ENCODE measurements at regions not wholly inside any gene's neighbourhood (a gene's known extent, or its start where the extent isn't known, plus 50 kb on each side); places are given as distances from the start of the nearest gene placed in this dataset.

DNA sequence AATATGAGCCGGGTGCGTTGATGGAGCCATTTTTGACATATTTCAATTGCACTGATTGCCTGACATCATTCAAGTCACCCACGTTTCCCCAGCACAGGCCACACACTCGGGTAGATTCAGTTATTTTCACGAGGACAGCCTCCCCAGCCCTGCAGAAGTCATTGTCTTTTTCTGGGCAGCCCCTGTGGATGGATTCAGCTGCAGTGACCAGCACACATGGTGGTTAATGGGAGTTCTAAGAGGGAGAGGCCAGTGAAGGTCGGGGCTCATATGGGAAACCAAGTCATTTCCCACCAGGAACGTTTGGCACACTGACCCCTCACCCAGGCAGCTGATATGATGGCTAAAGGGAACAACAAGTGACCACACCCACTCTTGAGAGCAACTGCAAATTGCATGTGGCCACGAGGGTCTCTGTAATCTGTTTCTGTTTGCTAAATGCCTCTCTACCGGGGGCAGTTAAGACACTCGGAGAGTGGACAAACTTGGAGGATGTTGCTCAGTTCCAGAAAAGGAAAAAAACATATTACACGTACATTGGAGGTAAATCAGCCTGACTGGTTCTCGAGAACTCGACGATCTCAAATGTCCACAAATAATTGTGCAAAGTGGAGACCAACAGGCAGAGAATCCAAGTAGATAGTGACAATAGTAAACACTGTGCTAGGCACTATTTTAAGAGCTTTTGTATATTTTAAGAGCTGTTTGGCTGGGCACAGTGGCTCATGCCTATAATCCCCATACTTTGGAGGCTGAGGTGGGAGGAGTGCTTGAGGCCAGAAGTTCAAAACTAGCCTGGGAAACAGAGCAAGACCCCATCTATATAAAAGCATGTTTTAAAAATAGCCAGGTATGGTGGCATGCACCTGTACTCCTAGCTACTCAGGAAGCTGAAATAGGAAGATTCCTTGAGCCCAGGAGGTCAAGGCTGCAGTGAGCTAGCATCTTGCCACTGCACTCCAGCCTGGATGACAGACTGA, 167.2 kb upstream of the IRF2BP2 start (continued):
- TF ChIP-seq, protein P1, sequence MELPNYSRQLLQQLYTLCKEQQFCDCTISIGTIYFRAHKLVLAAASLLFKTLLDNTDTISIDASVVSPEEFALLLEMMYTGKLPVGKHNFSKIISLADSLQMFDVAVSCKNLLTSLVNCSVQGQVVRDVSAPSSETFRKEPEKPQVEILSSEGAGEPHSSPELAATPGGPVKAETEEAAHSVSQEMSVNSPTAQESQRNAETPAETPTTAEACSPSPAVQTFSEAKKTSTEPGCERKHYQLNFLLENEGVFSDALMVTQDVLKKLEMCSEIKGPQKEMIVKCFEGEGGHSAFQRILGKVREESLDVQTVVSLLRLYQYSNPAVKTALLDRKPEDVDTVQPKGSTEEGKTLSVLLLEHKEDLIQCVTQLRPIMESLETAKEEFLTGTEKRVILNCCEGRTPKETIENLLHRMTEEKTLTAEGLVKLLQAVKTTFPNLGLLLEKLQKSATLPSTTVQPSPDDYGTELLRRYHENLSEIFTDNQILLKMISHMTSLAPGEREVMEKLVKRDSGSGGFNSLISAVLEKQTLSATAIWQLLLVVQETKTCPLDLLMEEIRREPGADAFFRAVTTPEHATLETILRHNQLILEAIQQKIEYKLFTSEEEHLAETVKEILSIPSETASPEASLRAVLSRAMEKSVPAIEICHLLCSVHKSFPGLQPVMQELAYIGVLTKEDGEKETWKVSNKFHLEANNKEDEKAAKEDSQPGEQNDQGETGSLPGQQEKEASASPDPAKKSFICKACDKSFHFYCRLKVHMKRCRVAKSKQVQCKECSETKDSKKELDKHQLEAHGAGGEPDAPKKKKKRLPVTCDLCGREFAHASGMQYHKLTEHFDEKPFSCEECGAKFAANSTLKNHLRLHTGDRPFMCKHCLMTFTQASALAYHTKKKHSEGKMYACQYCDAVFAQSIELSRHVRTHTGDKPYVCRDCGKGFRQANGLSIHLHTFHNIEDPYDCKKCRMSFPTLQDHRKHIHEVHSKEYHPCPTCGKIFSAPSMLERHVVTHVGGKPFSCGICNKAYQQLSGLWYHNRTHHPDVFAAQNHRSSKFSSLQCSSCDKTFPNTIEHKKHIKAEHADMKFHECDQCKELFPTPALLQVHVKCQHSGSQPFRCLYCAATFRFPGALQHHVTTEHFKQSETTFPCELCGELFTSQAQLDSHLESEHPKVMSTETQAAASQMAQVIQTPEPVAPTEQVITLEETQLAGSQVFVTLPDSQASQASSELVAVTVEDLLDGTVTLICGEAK (IDR thresholded peaks at IDR 0.05) = 0 out of 2 replicates have a peak, but pooled peaks have one; percentile 14
- TF ChIP-seq, protein P1 (CRISPR knock-in tag; IDR thresholded peaks at IDR 0.05) = no peak
- 0 out of 2 replicates have a peak, but pooled peaks have one; percentile 28 for TF ChIP-seq ELF2 (CRISPR knock-in tag; IDR thresholded peaks at IDR 0.05)
- peak; percentile 14; the same call in 1 of the 2 replicates for TF ChIP-seq SMARCC2 (IDR thresholded peaks at IDR 0.05; ENCODE audit: low read depth)
- no peak for TF ChIP-seq TAF9B (IDR thresholded peaks at IDR 0.05; ENCODE audit: partially characterized antibody)
- no peak for TF ChIP-seq OTX1 (CRISPR knock-in tag; IDR thresholded peaks at IDR 0.05)
- TF ChIP-seq ZNF436 (CRISPR knock-in tag; IDR thresholded peaks at IDR 0.05) = no peak
- no peak for TF ChIP-seq TCF7 (IDR thresholded peaks at IDR 0.05; ENCODE audit: borderline replicate concordance)
- 0 out of 4 replicates have a peak, but pooled peaks of 1 of the 2 experiments have one; percentile 18 for TF ChIP-seq RAD21 (CRISPR knock-in tag; conservative IDR thresholded peaks at IDR 0.05 in 1 of 2, IDR thresholded peaks at IDR 0.05 in 1 of 2)
- no peak for TF ChIP-seq SAFB (IDR thresholded peaks at IDR 0.05; ENCODE audit: borderline replicate concordance, low read depth, low read length)
- no peak for TF ChIP-seq THRAP3 (IDR thresholded peaks at IDR 0.05; ENCODE audit: borderline replicate concordance)
- no peak for TF ChIP-seq ZNF780A (CRISPR knock-in tag; IDR thresholded peaks at IDR 0.05)

Measured in K562 (cell line).